GM12878 (cell line): ENCODE measurements at regions not wholly inside any gene's neighbourhood (a gene's known extent, or its start where the extent isn't known, plus 50 kb on each side); places are given as distances from the start of the nearest gene placed in this dataset.
"Not testable (repeated sequence)": the region's sequence is repeated elsewhere in the genome, so short reads cannot be mapped to it uniquely, and the experiment has no call there.

ENCODE experiments used
- ATAC-seq: fragments of 200-7000 bp; cut with Tn5 transposase; 3 replicates; pipeline ENCODE4 v1.9.1; 2020; ENCODE audit warnings: mild to moderate bottlenecking, moderate library complexity
- BruUV-seq: library from RNA; stranded (reverse); fragments of 400-500 nt; replicated peaks from 2 replicates; lab custom pipeline; 2021; lab: Mats Ljungman, UMichigan
- CTCF ChIA-PET: fragments of 300-600 bp; sonication (Branson Sonifier 250); formaldehyde crosslinking; extraction: SDS; loops from one replicate; lab custom pipeline; 2021; ENCODE audit warnings: inconsistent platforms; lab: Yijun Ruan, JAX
- POLR2A ChIA-PET: fragments of 350-600 bp; formaldehyde crosslinking; extraction: SDS; loops from one replicate; lab custom pipeline; 2021; ENCODE audit warnings: inconsistent platforms; lab: Charles Lee
- RAD21 ChIA-PET: fragments of 300-600 bp; sonication (Branson Sonifier 250); formaldehyde crosslinking; loops from one replicate; lab custom pipeline; 2023; ENCODE audit warnings: antibody characterized with exemption; ENCODE audit not compliant: unreplicated experiment; lab: Charles Lee
- SMC1A ChIA-PET: fragments of 300-600 bp; sonication (Branson Sonifier 250); formaldehyde crosslinking; loops from one replicate; lab custom pipeline; 2023; ENCODE audit not compliant: unreplicated experiment, uncharacterized antibody; lab: Charles Lee
- DNase-seq: peaks from one replicate; pipeline ENCODE4 v3.0.0-alpha.2; 2011; ENCODE audit warnings: low read depth, low spot score
- FAIRE-seq: peaks from 3 replicates; lab custom pipeline; 2011; peaks lifted over from hg19 to GRCh38; lab: Jason Lieb, UNC
- H2AFZ ChIP-seq: 2 replicates; pipeline ENCODE4 v1.6.0; 2011; ENCODE audit warnings: low read depth, low read length, control low read depth; ENCODE audit not compliant: control insufficient read depth
- H3K27ac ChIP-seq: 2 replicates; pipeline ENCODE4 v1.5.1; 2011; ENCODE audit warnings: control low read depth; ENCODE audit not compliant: control insufficient read depth, insufficient read depth
- H3K27me3 ChIP-seq, 2 experiments: replicated peaks in 1 of 2; 2 replicates each; pipeline versions ENCODE4 v1.6.0 to v1.6.1; 2011; ENCODE audit warnings: low read length in 1 of 2; ENCODE audit not compliant: control insufficient read depth in 2 of 2, insufficient read depth in 2 of 2
- H3K36me3 ChIP-seq, 2 experiments: 2 replicates each; pipeline ENCODE4 v1.5.1; 2011; ENCODE audit warnings: low read length in 1 of 2; ENCODE audit not compliant: control insufficient read depth in 2 of 2, insufficient read depth in 2 of 2
- H3K4me1 ChIP-seq: 2 replicates; pipeline ENCODE4 v1.6.1; 2011; ENCODE audit warnings: mild to moderate bottlenecking, low read length, moderate library complexity, mixed read lengths; ENCODE audit not compliant: control insufficient read depth, insufficient read depth
- H3K4me2 ChIP-seq: 2 replicates; pipeline ENCODE4 v1.6.0; 2011; ENCODE audit warnings: control low read depth; ENCODE audit not compliant: control insufficient read depth, insufficient read depth
- H3K4me3 ChIP-seq: fragments of 200-600 bp; sonication (generic); 2 replicates; pipeline ENCODE4 v1.5.1; 2016
- H3K79me2 ChIP-seq: 2 replicates; pipeline ENCODE4 v1.6.0; 2011; ENCODE audit warnings: low read length; ENCODE audit not compliant: control insufficient read depth, insufficient read depth
- H3K9ac ChIP-seq: 2 replicates; pipeline ENCODE4 v1.8.0; 2011; ENCODE audit warnings: low read length, control low read depth, mixed read lengths; ENCODE audit not compliant: control insufficient read depth, insufficient read depth
- H3K9me3 ChIP-seq: replicated peaks from 3 replicates; pipeline ENCODE4 v1.5.1; 2011; ENCODE audit warnings: mild to moderate bottlenecking, low read length; ENCODE audit not compliant: control insufficient read depth, insufficient read depth
- H4K20me1 ChIP-seq: 2 replicates; pipeline ENCODE4 v1.6.0; 2011; ENCODE audit not compliant: control insufficient read depth, insufficient read depth
- CEBPB ChIP-seq, 2 experiments: fragments of 150-350 bp in 1 of 2; IDR thresholded peaks; 2 replicates each; pipeline ENCODE4 v1.6.1; 2012 to 2014; ENCODE audit warnings: low read depth in 2 of 2, low read length in 2 of 2, borderline replicate concordance in 1 of 2, inconsistent platforms in 1 of 2
- FOXK2 ChIP-seq: fragments of 450-650 bp; IDR thresholded peaks from 2 replicates; pipeline ENCODE4 v1.6.1; 2017; ENCODE audit warnings: mild to moderate bottlenecking, moderate library complexity
- KAT2A ChIP-seq: conservative IDR thresholded peaks from 2 replicates; pipeline ENCODE4 v1.6.1; 2011; ENCODE audit warnings: low read depth, low read length; ENCODE audit not compliant: control insufficient read depth
- LARP7 ChIP-seq: fragments of 450-650 bp; IDR thresholded peaks from 2 replicates; pipeline ENCODE4 v1.6.1; 2017; ENCODE audit warnings: mild to moderate bottlenecking
- MYB ChIP-seq: fragments of 150-350 bp; IDR thresholded peaks from 2 replicates; pipeline ENCODE4 v1.6.1; 2014; ENCODE audit warnings: mild to moderate bottlenecking, low read depth, low read length, borderline replicate concordance
- POLR2A ChIP-seq: IDR thresholded peaks from 2 replicates; pipeline ENCODE4 v1.6.1; 2011; ENCODE audit warnings: low read depth, mild to moderate bottlenecking, low read length
- TBL1XR1 ChIP-seq: IDR thresholded peaks from 2 replicates; pipeline ENCODE4 v1.6.1; 2012; ENCODE audit warnings: low read depth, low read length, improper control_type of control experiment
- WGBS: methylation state at CpG from one replicate; pipeline ENCODE4 v1.1.6; 2016; ENCODE audit warnings: low lambda C conversion rate; ENCODE audit not compliant: insufficient replicate concordance, insufficient coverage; ENCODE audit errors: missing lambda C conversion rate; 5-methylcytosine and 5-hydroxymethylcytosine counted together
- in situ Hi-C: fragments of 300-500 bp; cut with MboI; formaldehyde crosslinking; loops from 9 replicates; pipeline ENCODE4 v1.14.3; 2018; ENCODE audit warnings: mixed read lengths
- intact Hi-C: fragments of 100-400 bp; cut with micrococcal nuclease; formaldehyde crosslinking; loops from one replicate; pipeline ENCODE4 v1.14.2; 2022; ENCODE audit not compliant: unreplicated experiment
- TF ChIP-seq, protein P1 (sequence below): fragments of 450-650 bp; formaldehyde crosslinking; IDR thresholded peaks from 2 replicates; pipeline ENCODE4 v1.5.0; 2022; ENCODE audit warnings: mild to moderate bottlenecking, missing genetic modification characterization
- TF ChIP-seq, protein P2 (sequence below): fragments of 450-650 bp; IDR thresholded peaks from 2 replicates; pipeline ENCODE4 v1.6.1; 2016; ENCODE audit warnings: mild to moderate bottlenecking, moderate library complexity, borderline replicate concordance

- no peak for TF ChIP-seq TBL1XR1
- TF ChIP-seq, all 136 proteins: peak for 0
Measured at GRCh38 chr4:29770627-29771026, 949.5 kb upstream of the PCDH7 start (continued).

DNA sequence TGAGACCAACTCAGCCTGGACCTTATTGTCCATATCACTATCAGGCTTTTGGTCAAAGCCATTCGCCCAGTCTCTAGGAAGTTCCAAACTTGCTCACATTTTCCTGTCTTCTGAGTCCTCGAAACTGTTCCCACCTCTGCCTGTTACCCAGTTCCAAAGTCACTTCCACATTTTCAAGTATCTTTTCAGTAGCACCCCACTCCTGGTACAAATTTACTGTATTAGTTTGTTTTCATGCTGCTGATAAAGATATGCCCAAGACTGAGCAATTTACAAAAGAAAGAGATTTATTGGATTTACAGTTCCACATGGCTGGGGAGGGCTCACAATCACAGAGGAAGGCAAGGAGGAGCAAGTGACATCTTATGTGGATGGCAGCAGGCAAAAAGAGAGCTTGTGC is 932.0 kb upstream of the PCDH7 start:
- WGBS: 0% methylated on average over 2 of the region's 2 CpGs
- CTCF ChIA-PET, in situ Hi-C loops, RAD21 ChIA-PET, BruUV-seq, POLR2A ChIA-PET, intact Hi-C loops, DNase-seq, H3K36me3 ChIP-seq, H3K27me3 ChIP-seq, H3K9ac ChIP-seq, H3K9me3 ChIP-seq, H4K20me1 ChIP-seq, H3K4me1 ChIP-seq, H3K79me2 ChIP-seq, ATAC-seq, SMC1A ChIA-PET, H2AFZ ChIP-seq, FAIRE-seq, H3K4me3 ChIP-seq, H3K27ac ChIP-seq, H3K4me2 ChIP-seq: not testable (repeated sequence)

DNA sequence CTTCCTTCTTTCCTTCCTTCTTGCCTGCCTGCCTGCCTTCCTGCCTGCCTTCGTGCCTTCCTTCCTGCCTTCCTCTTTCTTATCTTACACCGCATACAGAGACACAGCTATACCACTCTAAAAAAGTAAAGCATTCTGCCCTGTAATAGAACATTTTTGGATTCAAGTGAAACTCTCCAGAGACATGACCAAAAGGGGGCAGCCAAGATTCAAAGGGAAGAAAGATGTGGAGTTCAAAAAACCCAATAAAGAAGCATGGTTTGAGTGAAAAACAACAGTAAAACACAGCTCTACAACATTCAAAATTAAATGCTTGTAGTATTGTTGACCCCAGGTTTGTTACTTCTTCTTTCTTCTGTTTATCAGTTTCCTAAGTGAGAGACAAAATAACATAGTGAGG is 914.9 kb upstream of the PCDH7 start:
- CTCF ChIA-PET: no interaction called here
- H3K9me3 ChIP-seq: no peaks in the 10 kb centered on the region
- RAD21 ChIA-PET: no interaction called here
- intact Hi-C loops: no loop called here
- POLR2A ChIA-PET: no interaction called here
- no peak overlapping the region for H3K9ac ChIP-seq
- in situ Hi-C loops: no loop called here
- no peaks in the 10 kb centered on the region for H3K27me3 ChIP-seq
- H2AFZ ChIP-seq: no peak overlapping the region
- FAIRE-seq: no peak
- H4K20me1 ChIP-seq: no peaks in the 10 kb centered on the region
- no peak overlapping the region for H3K4me2 ChIP-seq
- no peak overlapping the region for H3K4me3 ChIP-seq
- H3K36me3 ChIP-seq: no peaks in the 10 kb centered on the region
- ATAC-seq: no peak
- DNase-seq: no peak
- WGBS: 7% methylated on average over 2 of the region's 2 CpGs
- SMC1A ChIA-PET: no interaction called here
- no peak overlapping the region for H3K27ac ChIP-seq
- no peaks in the 10 kb centered on the region for H3K4me1 ChIP-seq
- H3K79me2 ChIP-seq: no peaks in the 10 kb centered on the region
- no TSS peak for BruUV-seq
- TF ChIP-seq FOXK2: no peak
- no peak for TF ChIP-seq POLR2A
- no peak for TF ChIP-seq MYB
- TF ChIP-seq, protein P1, sequence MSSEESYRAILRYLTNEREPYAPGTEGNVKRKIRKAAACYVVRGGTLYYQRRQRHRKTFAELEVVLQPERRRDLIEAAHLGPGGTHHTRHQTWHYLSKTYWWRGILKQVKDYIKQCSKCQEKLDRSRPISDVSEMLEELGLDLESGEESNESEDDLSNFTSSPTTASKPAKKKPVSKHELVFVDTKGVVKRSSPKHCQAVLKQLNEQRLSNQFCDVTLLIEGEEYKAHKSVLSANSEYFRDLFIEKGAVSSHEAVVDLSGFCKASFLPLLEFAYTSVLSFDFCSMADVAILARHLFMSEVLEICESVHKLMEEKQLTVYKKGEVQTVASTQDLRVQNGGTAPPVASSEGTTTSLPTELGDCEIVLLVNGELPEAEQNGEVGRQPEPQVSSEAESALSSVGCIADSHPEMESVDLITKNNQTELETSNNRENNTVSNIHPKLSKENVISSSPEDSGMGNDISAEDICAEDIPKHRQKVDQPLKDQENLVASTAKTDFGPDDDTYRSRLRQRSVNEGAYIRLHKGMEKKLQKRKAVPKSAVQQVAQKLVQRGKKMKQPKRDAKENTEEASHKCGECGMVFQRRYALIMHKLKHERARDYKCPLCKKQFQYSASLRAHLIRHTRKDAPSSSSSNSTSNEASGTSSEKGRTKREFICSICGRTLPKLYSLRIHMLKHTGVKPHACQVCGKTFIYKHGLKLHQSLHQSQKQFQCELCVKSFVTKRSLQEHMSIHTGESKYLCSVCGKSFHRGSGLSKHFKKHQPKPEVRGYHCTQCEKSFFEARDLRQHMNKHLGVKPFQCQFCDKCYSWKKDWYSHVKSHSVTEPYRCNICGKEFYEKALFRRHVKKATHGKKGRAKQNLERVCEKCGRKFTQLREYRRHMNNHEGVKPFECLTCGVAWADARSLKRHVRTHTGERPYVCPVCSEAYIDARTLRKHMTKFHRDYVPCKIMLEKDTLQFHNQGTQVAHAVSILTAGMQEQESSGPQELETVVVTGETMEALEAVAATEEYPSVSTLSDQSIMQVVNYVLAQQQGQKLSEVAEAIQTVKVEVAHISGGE (CRISPR knock-in tag): no peak
- TF ChIP-seq CEBPB (IDR thresholded peaks at IDR 0.05; ENCODE audit: borderline replicate concordance in 1 of 2, low read depth in 2 of 2, low read length in 2 of 2): no peak
- no peak for TF ChIP-seq KAT2A
- TF ChIP-seq, protein P2, sequence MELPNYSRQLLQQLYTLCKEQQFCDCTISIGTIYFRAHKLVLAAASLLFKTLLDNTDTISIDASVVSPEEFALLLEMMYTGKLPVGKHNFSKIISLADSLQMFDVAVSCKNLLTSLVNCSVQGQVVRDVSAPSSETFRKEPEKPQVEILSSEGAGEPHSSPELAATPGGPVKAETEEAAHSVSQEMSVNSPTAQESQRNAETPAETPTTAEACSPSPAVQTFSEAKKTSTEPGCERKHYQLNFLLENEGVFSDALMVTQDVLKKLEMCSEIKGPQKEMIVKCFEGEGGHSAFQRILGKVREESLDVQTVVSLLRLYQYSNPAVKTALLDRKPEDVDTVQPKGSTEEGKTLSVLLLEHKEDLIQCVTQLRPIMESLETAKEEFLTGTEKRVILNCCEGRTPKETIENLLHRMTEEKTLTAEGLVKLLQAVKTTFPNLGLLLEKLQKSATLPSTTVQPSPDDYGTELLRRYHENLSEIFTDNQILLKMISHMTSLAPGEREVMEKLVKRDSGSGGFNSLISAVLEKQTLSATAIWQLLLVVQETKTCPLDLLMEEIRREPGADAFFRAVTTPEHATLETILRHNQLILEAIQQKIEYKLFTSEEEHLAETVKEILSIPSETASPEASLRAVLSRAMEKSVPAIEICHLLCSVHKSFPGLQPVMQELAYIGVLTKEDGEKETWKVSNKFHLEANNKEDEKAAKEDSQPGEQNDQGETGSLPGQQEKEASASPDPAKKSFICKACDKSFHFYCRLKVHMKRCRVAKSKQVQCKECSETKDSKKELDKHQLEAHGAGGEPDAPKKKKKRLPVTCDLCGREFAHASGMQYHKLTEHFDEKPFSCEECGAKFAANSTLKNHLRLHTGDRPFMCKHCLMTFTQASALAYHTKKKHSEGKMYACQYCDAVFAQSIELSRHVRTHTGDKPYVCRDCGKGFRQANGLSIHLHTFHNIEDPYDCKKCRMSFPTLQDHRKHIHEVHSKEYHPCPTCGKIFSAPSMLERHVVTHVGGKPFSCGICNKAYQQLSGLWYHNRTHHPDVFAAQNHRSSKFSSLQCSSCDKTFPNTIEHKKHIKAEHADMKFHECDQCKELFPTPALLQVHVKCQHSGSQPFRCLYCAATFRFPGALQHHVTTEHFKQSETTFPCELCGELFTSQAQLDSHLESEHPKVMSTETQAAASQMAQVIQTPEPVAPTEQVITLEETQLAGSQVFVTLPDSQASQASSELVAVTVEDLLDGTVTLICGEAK: no peak
- TF ChIP-seq LARP7: no peak
